Ovary (tissue), 7 donors: ENCODE measurements at regions not wholly inside any gene's neighbourhood (a gene's known extent, or its start where the extent isn't known, plus 50 kb on each side); places are given as distances from the start of the nearest gene placed in this dataset.

Experiments used
- DNase-seq, 5 donors: peaks; one replicate each; pipeline ENCODE4 v3.0.0-alpha.2; 2019 to 2020
- H3K27ac ChIP-seq, 2 donors: fragments of 200-600 bp; one replicate each; pipeline versions ENCODE4 v1.5.1 to v1.8.0; 2019 to 2022
- H3K27me3 ChIP-seq: fragments of 200-600 bp; one replicate; pipeline ENCODE4 v1.8.0; 2022
- H3K36me3 ChIP-seq: fragments of 200-600 bp; sonication (generic); one replicate; pipeline ENCODE4 v1.5.1; 2019
- H3K4me1 ChIP-seq: one replicate; pipeline ENCODE4 v1.8.1; 2013; ENCODE audit warnings: mild to moderate bottlenecking, moderate library complexity; ENCODE audit not compliant: insufficient read depth
- H3K4me3 ChIP-seq: fragments of 200-600 bp; sonication (generic); one replicate; pipeline ENCODE4 v1.5.1; 2017
- H3K9me3 ChIP-seq, 2 donors: fragments of 200-600 bp in 1 of 2; sonication (generic) in 1 of 2; one replicate each; pipeline versions ENCODE4 v1.5.1 to v1.8.1; 2013 to 2019; ENCODE audit warnings: mild to moderate bottlenecking in 1 of 2, moderate library complexity in 1 of 2
- EP300 ChIP-seq: sonication (generic); formaldehyde crosslinking; IDR thresholded peaks from one replicate; pipeline ENCODE4 v1.6.1; 2017; ENCODE audit warnings: antibody characterized with exemption
- POLR2A ChIP-seq: fragments of 450-650 bp; IDR thresholded peaks from one replicate; pipeline ENCODE4 v1.6.1; 2017; ENCODE audit warnings: antibody characterized with exemption, mild to moderate bottlenecking, moderate library complexity
- WGBS, 3 donors: extraction: QIAGEN DNeasy Blood & Tissue Kit in 1 of 3; methylation state at CpG; one replicate each; pipeline versions ENCODE4 v1.1.5 to v1.1.7; 2013 to 2017; 5-methylcytosine and 5-hydroxymethylcytosine counted together
- intact Hi-C, 4 donors: fragments of 100-400 bp; cut with DNase I; formaldehyde crosslinking; loops; one replicate each; pipeline versions ENCODE4 v1.11.0 to v1.15.1; 2022 to 2023
- TF ChIP-seq, protein P1 (sequence below), 3 donors: fragments of 450-650 bp in 2 of 3; fragments of 200-600 bp in 1 of 3; IDR thresholded peaks; one replicate each; pipeline versions ENCODE4 v1.5.1 to v1.8.0; 2016 to 2022; ENCODE audit warnings: antibody characterized with exemption in 3 of 3, mild to moderate bottlenecking in 1 of 3
- donor health status: DM: no; HTN: no; CAD: no; lungs with moderate emphysema.
- donor health status: DM: no; HTN: no; CAD: no.
- donor health status: Bipolar disorder and iron deficiency.
- donor health status: DM: no; HTN: no; CAD: no.
- donor health status: DM: yes; HTN: yes; CAD: no.

GRCh38 chr3:148433665-148434064 lies 264.0 kb upstream of the AGTR1 start:
- TF ChIP-seq, protein P1, sequence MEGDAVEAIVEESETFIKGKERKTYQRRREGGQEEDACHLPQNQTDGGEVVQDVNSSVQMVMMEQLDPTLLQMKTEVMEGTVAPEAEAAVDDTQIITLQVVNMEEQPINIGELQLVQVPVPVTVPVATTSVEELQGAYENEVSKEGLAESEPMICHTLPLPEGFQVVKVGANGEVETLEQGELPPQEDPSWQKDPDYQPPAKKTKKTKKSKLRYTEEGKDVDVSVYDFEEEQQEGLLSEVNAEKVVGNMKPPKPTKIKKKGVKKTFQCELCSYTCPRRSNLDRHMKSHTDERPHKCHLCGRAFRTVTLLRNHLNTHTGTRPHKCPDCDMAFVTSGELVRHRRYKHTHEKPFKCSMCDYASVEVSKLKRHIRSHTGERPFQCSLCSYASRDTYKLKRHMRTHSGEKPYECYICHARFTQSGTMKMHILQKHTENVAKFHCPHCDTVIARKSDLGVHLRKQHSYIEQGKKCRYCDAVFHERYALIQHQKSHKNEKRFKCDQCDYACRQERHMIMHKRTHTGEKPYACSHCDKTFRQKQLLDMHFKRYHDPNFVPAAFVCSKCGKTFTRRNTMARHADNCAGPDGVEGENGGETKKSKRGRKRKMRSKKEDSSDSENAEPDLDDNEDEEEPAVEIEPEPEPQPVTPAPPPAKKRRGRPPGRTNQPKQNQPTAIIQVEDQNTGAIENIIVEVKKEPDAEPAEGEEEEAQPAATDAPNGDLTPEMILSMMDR (IDR thresholded peaks at IDR 0.05): no peak
- no peak for TF ChIP-seq EP300
- no peak for TF ChIP-seq POLR2A
- H3K36me3 ChIP-seq: no peaks in the 10 kb centered on the region
- intact Hi-C loops: no loop called here
- WGBS, 3 donors: 20 to 37% (median 34%) methylated on average over 2 of the region's 2 CpGs
- H3K27me3 ChIP-seq: no peaks in the 10 kb centered on the region
- DNase-seq: no peak
- H3K27ac ChIP-seq: no peak overlapping the region
- H3K4me3 ChIP-seq: no peak overlapping the region
- H3K4me1 ChIP-seq: no peaks in the 10 kb centered on the region
- no peaks in the 10 kb centered on the region for H3K9me3 ChIP-seq

- no peaks in the 10 kb centered on the region for H3K4me1 ChIP-seq
- H3K27ac ChIP-seq: no peak overlapping the region
- TF ChIP-seq POLR2A (no peak), EP300 (no peak)
- TF ChIP-seq, protein P1 (IDR thresholded peaks at IDR 0.05): no peak
- H3K27me3 ChIP-seq: no peaks in the 10 kb centered on the region
- intact Hi-C loops: no loop called here
- H3K9me3 ChIP-seq: no peaks in the 10 kb centered on the region
- no peaks in the 10 kb centered on the region for H3K36me3 ChIP-seq
- H3K4me3 ChIP-seq: no peak overlapping the region
- DNase-seq: no peak
These were observed 262.2 kb upstream of the AGTR1 start for GRCh38 chr3:148435534-148435933.

DNA sequence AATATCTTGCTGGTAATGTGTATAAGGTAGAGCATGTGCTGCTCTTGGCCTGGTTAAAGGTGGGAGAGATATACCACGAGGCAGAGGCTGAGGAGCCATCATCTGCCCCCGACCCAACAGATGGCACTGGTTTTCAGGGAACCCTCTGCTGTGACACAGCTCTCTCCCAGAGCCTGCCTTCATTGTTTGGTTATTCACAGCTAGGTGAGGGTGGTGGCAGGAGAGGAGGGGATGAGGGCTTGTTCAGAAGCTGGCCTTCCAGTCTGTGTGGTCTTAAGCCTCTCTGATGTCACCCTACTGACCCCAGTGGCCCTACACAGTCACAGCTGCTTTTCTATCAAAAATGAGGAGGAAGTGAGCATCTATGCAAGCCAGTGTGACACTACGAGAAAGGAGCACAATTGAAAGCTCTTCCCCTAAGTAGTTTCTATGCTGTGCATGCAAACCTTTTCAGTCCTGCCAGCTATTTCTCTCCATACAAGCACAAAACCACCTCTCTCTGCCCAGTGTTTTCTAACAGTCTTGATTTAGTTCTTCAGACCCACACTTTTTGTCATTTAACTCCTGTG lies 258.4 kb upstream of the AGTR1 start:
- WGBS, 3 donors: 52 to 74% (median 70%) methylated on average over 3 of the region's 3 CpGs

DNA sequence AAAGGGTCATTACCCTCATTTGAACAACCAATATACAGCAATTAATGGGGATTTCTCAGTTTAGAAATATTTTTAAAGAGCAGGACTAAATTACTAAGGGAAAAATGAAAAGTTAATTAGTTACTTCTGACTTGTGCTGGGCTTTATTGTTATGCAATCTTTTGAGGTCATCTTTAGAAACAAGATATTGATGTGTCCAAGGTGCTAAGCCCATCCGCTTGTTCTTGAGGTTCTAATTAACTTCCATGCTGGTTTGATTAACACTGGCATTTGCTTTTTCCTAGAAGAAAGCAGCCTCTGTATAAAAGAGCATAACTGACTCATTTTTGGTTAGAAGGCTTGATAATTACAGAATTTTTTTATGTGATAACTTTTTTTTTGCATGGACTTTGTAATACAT lies 256.5 kb upstream of the AGTR1 start:
- no peaks in the 10 kb centered on the region for H3K27me3 ChIP-seq
- 59 to 76% (median 75%) methylated on average over 1 of the region's 1 CpG for WGBS, 3 donors
- no peaks in the 10 kb centered on the region for H3K4me1 ChIP-seq
- no peak overlapping the region for H3K4me3 ChIP-seq
- H3K36me3 ChIP-seq: no peaks in the 10 kb centered on the region
- DNase-seq: no peak
- no peaks in the 10 kb centered on the region for H3K9me3 ChIP-seq
- no peak overlapping the region for H3K27ac ChIP-seq
- intact Hi-C loops: no loop called here
- TF ChIP-seq POLR2A (no peak), EP300 (no peak)
- TF ChIP-seq, protein P1 (IDR thresholded peaks at IDR 0.05): no peak

More for the DNA sequence above, 258.4 kb upstream of the AGTR1 start:
- no peak for TF ChIP-seq POLR2A
- TF ChIP-seq, protein P1 (IDR thresholded peaks at IDR 0.05): no peak
- no peak for TF ChIP-seq EP300
- intact Hi-C loops: no loop called here
- no peak for DNase-seq
- H3K9me3 ChIP-seq: no peaks in the 10 kb centered on the region
- no peak overlapping the region for H3K27ac ChIP-seq
- H3K36me3 ChIP-seq: no peaks in the 10 kb centered on the region
- no peaks in the 10 kb centered on the region for H3K27me3 ChIP-seq
- H3K4me3 ChIP-seq: no peak overlapping the region
- H3K4me1 ChIP-seq: no peaks in the 10 kb centered on the region
